DND-41 (cell line): ENCODE measurements at regions not wholly inside any gene's neighbourhood (a gene's known extent, or its start where the extent isn't known, plus 50 kb on each side); places are given as distances from the start of the nearest gene placed in this dataset.

Experiments used
- ATAC-seq: fragments of 200-7000 bp; cut with Tn5 transposase; 3 replicates; pipeline ENCODE4 v1.9.1; 2021; ENCODE audit warnings: low read depth; ENCODE audit not compliant: insufficient read depth
- DNase-seq: peaks from one replicate; pipeline ENCODE4 v3.0.0-alpha.2; 2020
- H2AFZ ChIP-seq: 2 replicates; pipeline ENCODE4 v1.6.0; 2012; ENCODE audit warnings: low read depth, low read length
- H3K27ac ChIP-seq: 2 replicates; pipeline ENCODE4 v1.5.1; 2012; ENCODE audit warnings: low read length, inconsistent platforms
- H3K27me3 ChIP-seq: fragments of 200-600 bp; sonication (generic); 2 replicates; pipeline ENCODE4 v1.6.0; 2012; ENCODE audit warnings: low read length, mild to moderate bottlenecking, inconsistent platforms; ENCODE audit not compliant: insufficient read depth, poor library complexity
- H3K36me3 ChIP-seq: 2 replicates; pipeline ENCODE4 v1.5.1; 2012; ENCODE audit warnings: low read length, inconsistent platforms; ENCODE audit not compliant: insufficient read depth
- H3K4me1 ChIP-seq: 2 replicates; pipeline ENCODE4 v1.5.1; 2012; ENCODE audit warnings: mild to moderate bottlenecking, low read length; ENCODE audit not compliant: insufficient read depth
- H3K4me2 ChIP-seq: 2 replicates; pipeline ENCODE4 v1.6.0; 2012; ENCODE audit warnings: mild to moderate bottlenecking, moderate library complexity, low read length, inconsistent platforms; ENCODE audit not compliant: insufficient read depth
- H3K4me3 ChIP-seq, 2 experiments: fragments of 200-600 bp in 1 of 2; shearing (Covaris generic) in 1 of 2; 2 replicates each; pipeline ENCODE4 v1.5.1; 2012 to 2016; ENCODE audit warnings: inconsistent platforms in 2 of 2, low read length in 2 of 2, mild to moderate bottlenecking in 2 of 2, low read depth in 1 of 2, moderate library complexity in 1 of 2
- H3K79me2 ChIP-seq: 2 replicates; pipeline ENCODE4 v1.6.0; 2012; ENCODE audit warnings: low read length, inconsistent platforms; ENCODE audit not compliant: insufficient read depth
- H3K9ac ChIP-seq: 2 replicates; pipeline ENCODE4 v1.6.0; 2012; ENCODE audit warnings: low read depth, mild to moderate bottlenecking, inconsistent platforms, low read length, moderate library complexity
- H3K9me3 ChIP-seq: 2 replicates; pipeline ENCODE4 v1.5.1; 2012; ENCODE audit warnings: low read length, moderate library complexity, mild to moderate bottlenecking, inconsistent platforms; ENCODE audit not compliant: insufficient read depth, severe bottlenecking
- H4K20me1 ChIP-seq: 2 replicates; pipeline ENCODE4 v1.6.0; 2012; ENCODE audit warnings: low read length; ENCODE audit not compliant: insufficient read depth
- EZH2 ChIP-seq: IDR thresholded peaks from 3 replicates; pipeline ENCODE4 v1.6.1; 2012; ENCODE audit warnings: borderline replicate concordance, low read depth, mild to moderate bottlenecking, moderate library complexity, low read length, inconsistent platforms; ENCODE audit not compliant: severe bottlenecking
- TF ChIP-seq, protein P1 (sequence below): IDR thresholded peaks from 2 replicates; pipeline ENCODE4 v1.5.1; 2012; ENCODE audit warnings: borderline replicate concordance, low read length, moderate library complexity, mild to moderate bottlenecking; ENCODE audit not compliant: poor library complexity, severe bottlenecking; ENCODE audit errors: extremely low read depth

- Histone ChIP-seq H3K4me3 (no peak overlapping the region), H2AFZ (no peak overlapping the region), H3K4me2 (no peak overlapping the region), H3K27me3 (no peaks in the 10 kb centered on the region), H4K20me1 (no peaks in the 10 kb centered on the region), H3K79me2 (no peaks in the 10 kb centered on the region), H3K4me1 (no peaks in the 10 kb centered on the region), H3K9ac (no peak overlapping the region), H3K9me3 (no peaks in the 10 kb centered on the region), H3K36me3 (no peaks in the 10 kb centered on the region), H3K27ac (no peak overlapping the region)
- DNase-seq (no peak), ATAC-seq (no peak)
- TF ChIP-seq, protein P1, sequence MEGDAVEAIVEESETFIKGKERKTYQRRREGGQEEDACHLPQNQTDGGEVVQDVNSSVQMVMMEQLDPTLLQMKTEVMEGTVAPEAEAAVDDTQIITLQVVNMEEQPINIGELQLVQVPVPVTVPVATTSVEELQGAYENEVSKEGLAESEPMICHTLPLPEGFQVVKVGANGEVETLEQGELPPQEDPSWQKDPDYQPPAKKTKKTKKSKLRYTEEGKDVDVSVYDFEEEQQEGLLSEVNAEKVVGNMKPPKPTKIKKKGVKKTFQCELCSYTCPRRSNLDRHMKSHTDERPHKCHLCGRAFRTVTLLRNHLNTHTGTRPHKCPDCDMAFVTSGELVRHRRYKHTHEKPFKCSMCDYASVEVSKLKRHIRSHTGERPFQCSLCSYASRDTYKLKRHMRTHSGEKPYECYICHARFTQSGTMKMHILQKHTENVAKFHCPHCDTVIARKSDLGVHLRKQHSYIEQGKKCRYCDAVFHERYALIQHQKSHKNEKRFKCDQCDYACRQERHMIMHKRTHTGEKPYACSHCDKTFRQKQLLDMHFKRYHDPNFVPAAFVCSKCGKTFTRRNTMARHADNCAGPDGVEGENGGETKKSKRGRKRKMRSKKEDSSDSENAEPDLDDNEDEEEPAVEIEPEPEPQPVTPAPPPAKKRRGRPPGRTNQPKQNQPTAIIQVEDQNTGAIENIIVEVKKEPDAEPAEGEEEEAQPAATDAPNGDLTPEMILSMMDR, result no peak
These were observed 690.2 kb downstream of the NR2F1-AS1 start for GRCh38 chr5:92890841-92891244.

DNA sequence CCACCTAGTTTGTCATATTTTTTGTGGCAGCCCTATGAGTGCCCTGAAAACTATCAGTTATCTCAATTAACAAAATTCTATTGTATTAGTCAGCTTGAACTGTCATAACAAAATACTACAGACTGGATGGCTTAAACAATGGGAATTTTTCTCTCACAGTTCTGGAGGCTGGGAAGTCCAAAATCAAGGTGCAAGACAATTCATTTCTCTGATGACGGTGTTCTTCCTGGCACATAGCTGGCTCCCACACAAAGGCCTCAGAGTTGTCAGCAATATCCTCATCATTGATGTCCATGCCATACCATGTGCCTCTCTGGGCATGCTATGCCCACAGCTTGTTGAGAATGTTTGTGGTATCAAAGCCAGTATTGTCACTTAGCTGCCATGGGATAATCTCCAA lies 691.9 kb downstream of the NR2F1-AS1 start:
- no peak for TF ChIP-seq EZH2
- TF ChIP-seq, protein P1, result no peak
- H3K9me3 ChIP-seq, result no peaks in the 10 kb centered on the region

GRCh38 chr5:92887254-92887653 lies 693.8 kb downstream of the NR2F1-AS1 start:
- Histone ChIP-seq H4K20me1 (no peaks in the 10 kb centered on the region), H3K79me2 (no peaks in the 10 kb centered on the region), H3K36me3 (no peaks in the 10 kb centered on the region), H3K9me3 (no peaks in the 10 kb centered on the region), H3K27me3 (no peaks in the 10 kb centered on the region), H2AFZ (no peak overlapping the region), H3K4me2 (no peak overlapping the region), H3K27ac (no peak overlapping the region), H3K4me1 (no peaks in the 10 kb centered on the region), H3K9ac (no peak overlapping the region), H3K4me3 (no peak overlapping the region)
- ATAC-seq (no peak), DNase-seq (no peak)
- no peak for TF ChIP-seq EZH2
- TF ChIP-seq, protein P1, result no peak

More for the DNA sequence above, 691.9 kb downstream of the NR2F1-AS1 start:
- Histone ChIP-seq H3K4me2 (no peak overlapping the region), H3K4me1 (no peaks in the 10 kb centered on the region), H3K9ac (no peak overlapping the region), H3K27ac (no peak overlapping the region), H3K79me2 (no peaks in the 10 kb centered on the region), H3K36me3 (no peaks in the 10 kb centered on the region), H2AFZ (no peak overlapping the region), H4K20me1 (no peaks in the 10 kb centered on the region), H3K4me3 (no peak overlapping the region), H3K27me3 (no peaks in the 10 kb centered on the region)
- DNase-seq, result no peak
- no peak for ATAC-seq

GRCh38 chr5:92886751-92887150 lies 694.3 kb downstream of the NR2F1-AS1 start:
- no peaks in the 10 kb centered on the region for H3K79me2 ChIP-seq
- no peak overlapping the region for H3K4me3 ChIP-seq
- no peaks in the 10 kb centered on the region for H3K27me3 ChIP-seq
- TF ChIP-seq, protein P1, result no peak
- TF ChIP-seq EZH2, result no peak
- H3K36me3 ChIP-seq, result no peaks in the 10 kb centered on the region
- no peaks in the 10 kb centered on the region for H3K4me1 ChIP-seq
- H3K27ac ChIP-seq, result no peak overlapping the region
- no peak for ATAC-seq
- no peak overlapping the region for H3K4me2 ChIP-seq
- no peaks in the 10 kb centered on the region for H4K20me1 ChIP-seq
- H3K9me3 ChIP-seq, result no peaks in the 10 kb centered on the region
- no peak for DNase-seq
- no peak overlapping the region for H3K9ac ChIP-seq
- H2AFZ ChIP-seq, result no peak overlapping the region
